H7 (cell line): ENCODE measurements at regions not wholly inside any gene's neighbourhood (a gene's known extent, or its start where the extent isn't known, plus 50 kb on each side); places are given as distances from the start of the nearest gene placed in this dataset.

Experiments used
- DNase-seq: peaks from one replicate; pipeline ENCODE4 v3.0.0; 2012
- H3K27me3 ChIP-seq: 2 replicates; pipeline ENCODE4 v1.6.0; 2011; ENCODE audit warnings: mild to moderate bottlenecking, low read length; ENCODE audit not compliant: control insufficient read depth, insufficient read depth
- H3K36me3 ChIP-seq: replicated peaks from 2 replicates; pipeline ENCODE4 v1.5.1; 2011; ENCODE audit warnings: low read length; ENCODE audit not compliant: control insufficient read depth, insufficient read depth
- H3K4me3 ChIP-seq: 2 replicates; pipeline ENCODE4 v1.5.1; 2011; ENCODE audit warnings: low read depth, mild to moderate bottlenecking, control low read depth, low read length, moderate library complexity; ENCODE audit not compliant: insufficient read depth

DNA sequence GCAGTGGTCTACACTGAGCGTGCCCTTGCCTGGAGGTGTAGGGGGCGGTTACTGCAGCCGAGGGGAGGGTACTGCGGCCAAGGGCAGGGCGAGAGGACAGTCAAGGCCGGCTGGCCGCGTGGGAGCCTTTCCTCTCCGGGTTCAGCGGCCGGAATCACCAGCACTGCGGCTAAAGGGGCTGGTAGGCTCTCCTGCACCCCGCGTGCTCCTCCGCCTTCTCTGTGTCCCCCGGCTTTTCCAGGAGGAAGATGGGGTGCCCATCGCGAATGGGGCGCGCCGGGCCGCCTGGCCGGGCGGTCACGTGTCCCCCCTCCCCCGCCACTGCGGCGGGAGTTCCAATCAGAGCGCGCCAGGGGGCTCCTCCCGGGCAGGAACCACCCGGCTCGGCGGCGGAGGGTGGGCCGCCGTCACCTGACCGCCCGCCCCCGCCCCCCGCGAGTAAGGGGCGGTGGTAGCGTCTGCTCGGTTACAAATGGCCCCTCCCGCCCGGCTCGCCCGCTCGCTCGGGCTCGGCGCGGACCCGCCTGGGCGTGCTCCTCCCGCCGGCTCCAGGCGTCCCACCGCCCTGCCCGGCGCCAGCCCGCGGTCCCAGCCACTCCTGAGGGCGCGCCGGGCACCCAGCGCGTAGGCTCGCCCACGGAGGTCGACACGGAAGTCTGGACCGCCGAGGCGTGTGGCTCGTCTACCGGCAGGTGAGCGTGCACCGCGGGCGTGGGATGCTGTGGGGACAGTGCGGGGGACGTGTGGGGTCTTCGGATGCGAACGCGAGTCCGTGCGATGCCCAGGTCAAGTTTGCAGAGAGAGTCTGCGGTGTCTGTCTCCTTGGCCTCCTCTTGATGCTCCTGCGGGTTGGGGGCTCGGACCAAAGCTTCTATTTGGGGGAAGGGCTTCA lies 242.6 kb upstream of the TOPAZ1 start:
- Histone ChIP-seq H3K27me3 (peaks cover 62% of the 10 kb centered on the region), H3K4me3 (peak overlapping the region; percentile 68), H3K36me3 (no peaks in the 10 kb centered on the region)
- peak; percentile 92 for DNase-seq

DNA sequence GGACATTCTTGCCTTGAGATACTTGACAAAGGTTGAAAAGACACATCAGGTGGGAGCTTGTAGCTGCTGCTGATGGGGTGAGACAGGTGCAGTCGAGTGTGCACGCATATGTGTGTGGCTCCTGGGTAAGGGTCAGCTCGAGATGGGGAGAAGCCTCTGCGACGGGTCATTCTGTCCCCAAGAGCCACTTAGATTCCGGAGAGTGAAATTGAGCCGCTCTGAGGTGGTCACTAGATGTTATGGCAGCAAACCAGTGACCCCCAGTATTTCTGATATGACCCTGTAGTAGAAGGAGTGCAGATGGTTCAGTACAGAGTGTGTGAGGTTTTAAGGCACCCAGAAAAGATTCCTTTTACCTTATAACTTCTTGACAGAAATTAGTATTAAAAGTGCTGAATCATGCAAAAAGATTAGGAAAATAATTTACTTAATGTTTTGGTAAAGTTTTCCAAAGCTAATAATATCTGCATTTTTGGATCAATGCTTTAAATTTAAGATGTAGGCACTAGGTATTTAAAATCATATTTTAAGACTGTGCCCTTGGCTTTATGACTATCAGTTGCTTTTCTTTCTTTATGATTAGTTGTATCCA lies 241.9 kb upstream of the TOPAZ1 start:
- DNase-seq, result no peak
- H3K27me3 ChIP-seq, result peaks cover 55% of the 10 kb centered on the region

DNA sequence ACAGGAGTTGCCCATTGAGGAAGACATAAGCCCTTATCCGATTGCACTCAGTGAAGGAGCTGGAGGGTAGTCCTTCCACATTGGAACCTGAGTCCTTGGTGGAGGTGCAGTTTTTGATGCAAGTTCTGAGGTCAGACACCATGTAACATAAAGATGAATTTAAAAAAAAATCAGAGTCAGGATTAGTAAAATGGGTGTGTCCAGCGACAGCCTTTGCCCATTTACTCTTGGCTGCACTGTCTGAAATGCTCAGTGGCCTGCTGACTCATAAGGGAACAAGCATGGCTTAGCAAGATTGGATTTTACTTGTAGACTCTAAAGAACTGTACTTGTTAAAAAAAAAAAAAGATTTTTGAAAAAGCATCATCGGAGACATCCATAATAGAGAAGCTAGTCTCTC lies 241.1 kb upstream of the TOPAZ1 start:
- no peak for DNase-seq
- H3K36me3 ChIP-seq, result no peaks in the 10 kb centered on the region
- peaks cover 47% of the 10 kb centered on the region for H3K27me3 ChIP-seq
- H3K4me3 ChIP-seq, result no peak overlapping the region

More for the DNA sequence above, 241.9 kb upstream of the TOPAZ1 start:
- Histone ChIP-seq H3K4me3 (peak overlapping the region; percentile 68), H3K36me3 (no peaks in the 10 kb centered on the region)

DNA sequence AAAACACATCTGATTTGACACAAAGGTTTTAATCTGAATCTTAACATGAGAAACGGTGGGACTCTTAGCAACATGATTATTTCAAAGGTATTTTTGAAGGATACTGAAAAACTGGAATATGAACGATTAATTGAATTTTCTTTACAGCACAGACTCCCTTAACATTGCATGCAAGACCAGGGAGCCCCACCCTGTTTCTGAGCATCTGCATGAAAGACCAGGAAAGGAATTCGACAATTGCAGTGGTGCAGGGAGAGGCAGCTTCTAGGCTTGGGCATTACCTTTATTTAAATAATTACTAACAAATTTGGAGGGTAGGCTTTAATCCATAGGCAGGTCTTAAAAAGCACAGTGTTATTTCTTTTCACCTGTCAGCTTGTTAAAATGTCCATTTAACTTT lies 240.6 kb upstream of the TOPAZ1 start:
- H3K36me3 ChIP-seq, result no peaks in the 10 kb centered on the region
- no peak for DNase-seq
- no peak overlapping the region for H3K4me3 ChIP-seq
- peaks cover 42% of the 10 kb centered on the region for H3K27me3 ChIP-seq

DNA sequence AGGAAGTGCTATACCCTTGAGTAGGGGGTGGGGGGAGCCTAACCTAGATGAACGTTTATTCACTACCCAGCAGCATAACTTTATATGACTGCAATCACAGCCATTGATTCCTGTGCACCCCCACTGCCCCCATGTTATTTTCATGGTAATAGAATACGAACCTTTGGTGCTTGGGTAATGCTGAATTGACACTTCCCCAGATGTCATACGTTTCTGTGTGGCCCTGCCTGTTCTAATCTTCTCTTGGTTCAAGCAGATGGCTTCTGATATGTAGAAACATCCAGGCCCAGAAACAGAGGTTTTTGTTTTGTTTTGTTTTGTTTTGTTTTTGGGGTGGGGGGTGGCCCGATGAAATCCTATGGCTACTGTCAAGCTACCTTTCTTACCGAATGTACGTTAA lies 237.9 kb upstream of the TOPAZ1 start:
- DNase-seq, result no peak
- no peak overlapping the region for H3K4me3 ChIP-seq
- H3K27me3 ChIP-seq, result peaks cover 15% of the 10 kb centered on the region
- H3K36me3 ChIP-seq, result no peaks in the 10 kb centered on the region

DNA sequence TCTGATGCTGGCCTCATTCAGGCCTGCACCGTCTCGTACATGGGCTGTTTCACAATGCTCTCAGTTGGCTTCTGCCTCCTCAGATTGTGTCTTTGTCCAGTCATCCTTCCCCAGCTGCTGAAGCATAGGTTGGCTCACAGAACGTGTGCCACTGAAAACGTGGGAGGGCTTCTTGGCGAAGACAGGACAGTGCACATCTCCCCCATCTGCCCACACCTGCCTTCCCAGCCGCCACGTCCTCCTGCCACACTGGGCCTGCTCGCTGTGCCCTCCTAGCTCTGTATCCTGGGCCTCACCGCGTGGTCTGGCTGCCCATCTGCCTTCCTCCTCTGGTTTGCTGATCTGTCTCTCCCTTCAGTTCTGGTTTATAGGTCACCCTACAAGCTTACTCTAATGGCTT lies 230.0 kb upstream of the TOPAZ1 start:
- H3K36me3 ChIP-seq, result no peaks in the 10 kb centered on the region
- DNase-seq, result no peak
- H3K4me3 ChIP-seq, result no peak overlapping the region
- H3K27me3 ChIP-seq, result no peaks in the 10 kb centered on the region

DNA sequence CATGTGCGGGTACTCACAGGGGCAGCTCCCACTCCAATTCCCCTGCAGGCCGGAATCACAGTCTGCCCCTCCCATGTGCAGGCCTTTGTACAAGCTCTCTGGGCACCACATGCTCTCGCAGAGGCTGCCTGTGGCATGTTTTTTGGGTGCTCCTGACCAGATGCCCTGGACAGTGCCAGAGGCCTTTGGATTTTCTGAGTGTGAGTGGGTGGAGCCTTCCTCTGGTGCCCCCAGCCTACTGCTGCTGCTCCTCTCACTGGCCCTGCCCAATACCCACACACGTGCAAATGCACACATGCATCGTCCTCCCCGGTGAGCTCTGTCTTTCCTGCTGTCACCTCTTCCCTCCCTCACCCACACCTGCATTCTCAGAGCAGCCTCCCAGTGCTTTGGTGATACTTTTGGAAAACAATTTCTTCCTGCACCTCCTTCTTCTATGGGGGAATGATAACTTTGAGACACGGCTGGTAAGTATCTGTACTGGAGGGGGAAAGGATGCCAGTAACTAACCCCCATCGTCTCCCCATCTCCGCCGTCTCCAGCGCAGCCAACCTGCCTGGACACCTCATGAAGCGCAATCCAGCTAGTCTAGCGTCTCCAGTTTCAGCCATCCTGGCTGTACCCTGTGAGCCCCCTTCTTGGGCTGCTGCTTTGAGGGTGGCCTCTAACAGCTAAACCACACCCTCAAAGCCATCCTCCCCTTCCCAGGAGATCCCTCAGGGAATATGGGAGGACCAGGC lies 229.4 kb upstream of the TOPAZ1 start:
- no peak for DNase-seq
- Histone ChIP-seq H3K27me3 (no peaks in the 10 kb centered on the region), H3K4me3 (no peak overlapping the region), H3K36me3 (no peaks in the 10 kb centered on the region)

DNA sequence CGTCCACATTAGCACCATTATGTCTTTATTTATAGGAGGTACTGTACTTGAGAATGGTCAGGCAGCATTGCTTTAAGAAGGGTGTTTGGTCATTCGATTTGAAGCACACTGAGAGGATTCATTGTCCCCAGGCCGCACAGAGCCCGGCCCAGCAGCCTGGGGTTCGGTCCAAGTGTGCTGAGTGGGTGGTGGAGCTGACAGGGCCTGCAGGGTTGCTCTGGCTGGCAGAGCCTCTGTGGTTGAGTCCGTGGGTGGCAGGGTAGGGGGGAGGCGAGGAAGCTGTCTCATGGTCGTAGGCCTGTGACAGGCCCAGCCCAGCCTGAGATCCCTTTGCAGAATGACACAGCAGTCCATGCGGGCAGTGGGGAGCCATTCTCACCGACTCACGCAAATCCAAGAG lies 227.7 kb upstream of the TOPAZ1 start:
- Histone ChIP-seq H3K27me3 (no peaks in the 10 kb centered on the region), H3K36me3 (no peaks in the 10 kb centered on the region), H3K4me3 (no peak overlapping the region)
- no peak for DNase-seq

DNA sequence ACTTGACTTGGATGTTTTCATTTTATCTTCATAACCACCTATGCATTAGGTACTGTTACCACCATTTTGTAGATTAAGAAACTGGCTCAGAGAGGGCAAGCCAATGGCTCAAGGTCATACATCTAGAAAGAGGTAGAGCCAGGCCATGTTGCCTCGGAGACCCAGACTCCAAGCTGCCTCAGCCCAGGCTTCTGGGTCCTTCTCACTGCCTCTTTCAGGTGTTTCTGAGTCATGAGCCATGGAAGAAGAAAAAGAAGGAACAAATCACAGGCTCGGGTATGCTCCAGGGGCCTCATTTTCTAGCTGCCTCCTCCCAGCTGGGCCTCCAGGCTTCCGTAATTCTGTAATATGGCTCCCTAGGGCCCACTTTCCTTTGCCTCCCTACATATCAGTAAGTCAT lies 226.5 kb upstream of the TOPAZ1 start:
- Histone ChIP-seq H3K36me3 (no peaks in the 10 kb centered on the region), H3K27me3 (no peaks in the 10 kb centered on the region), H3K4me3 (no peak overlapping the region)
- DNase-seq, result no peak

DNA sequence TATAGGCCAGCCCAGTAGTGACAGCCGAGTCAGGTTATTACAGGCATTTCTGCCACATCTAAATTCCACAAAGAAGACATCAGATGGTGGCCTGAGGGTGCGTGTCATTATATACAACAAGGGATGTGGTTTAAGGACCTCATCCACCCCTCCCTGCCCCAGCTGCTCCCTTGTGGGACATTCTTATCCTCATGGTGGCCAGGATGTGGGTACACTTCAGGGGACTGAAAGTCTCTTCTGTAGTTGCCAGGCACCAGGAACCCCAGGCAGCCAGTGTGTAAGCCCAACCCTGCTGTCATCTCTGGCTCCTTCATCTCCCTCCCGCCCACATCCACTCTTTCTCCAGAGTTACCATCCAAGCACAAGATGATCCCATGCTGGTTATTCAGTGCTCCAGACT lies 224.9 kb upstream of the TOPAZ1 start:
- DNase-seq, result no peak
- H3K36me3 ChIP-seq, result no peaks in the 10 kb centered on the region
- H3K27me3 ChIP-seq, result peaks cover 9% of the 10 kb centered on the region
- no peak overlapping the region for H3K4me3 ChIP-seq

DNA sequence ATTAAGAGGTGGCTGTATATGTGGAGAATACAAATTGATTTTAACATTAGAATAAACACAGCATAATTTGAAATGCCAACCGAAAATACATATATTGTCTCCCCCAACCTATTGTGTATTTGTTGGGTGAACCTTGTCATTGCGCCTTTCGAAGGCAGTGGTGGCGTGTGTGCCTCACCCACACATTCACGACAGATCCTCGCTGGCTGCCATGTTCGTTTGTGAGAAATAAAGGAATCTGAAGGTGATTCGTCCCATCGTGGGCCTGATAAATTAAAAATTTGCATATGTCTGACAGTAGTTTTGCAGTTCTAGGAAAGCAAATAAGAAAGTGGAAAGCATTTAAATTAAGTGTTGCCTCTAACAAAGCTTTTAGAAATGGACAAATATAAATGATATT lies 222.8 kb upstream of the TOPAZ1 start:
- no peak for DNase-seq
- Histone ChIP-seq H3K36me3 (no peaks in the 10 kb centered on the region), H3K4me3 (no peak overlapping the region), H3K27me3 (peaks cover 22% of the 10 kb centered on the region)

DNA sequence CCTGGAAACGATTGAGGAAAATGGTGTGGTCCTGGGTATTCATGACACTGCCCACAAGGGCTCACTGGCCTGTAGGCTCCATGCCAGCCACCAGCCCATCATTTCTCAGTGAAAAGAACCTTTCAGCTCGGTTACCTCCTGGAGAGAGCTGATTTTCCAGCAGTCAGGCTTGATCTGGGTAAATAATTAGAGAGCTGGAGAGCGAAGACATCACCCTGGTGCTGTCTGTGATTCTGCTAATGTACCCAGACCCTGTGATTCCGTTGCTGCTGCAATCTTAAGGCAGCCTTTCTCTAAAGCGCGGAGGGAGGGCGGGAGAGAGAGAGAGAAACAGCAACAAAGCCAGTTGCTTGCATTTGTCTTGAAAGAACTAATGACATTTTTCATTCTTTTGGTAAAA lies 221.9 kb upstream of the TOPAZ1 start:
- H3K36me3 ChIP-seq, result no peaks in the 10 kb centered on the region
- no peak overlapping the region for H3K4me3 ChIP-seq
- DNase-seq, result peak; percentile 54
- peaks cover 22% of the 10 kb centered on the region for H3K27me3 ChIP-seq

DNA sequence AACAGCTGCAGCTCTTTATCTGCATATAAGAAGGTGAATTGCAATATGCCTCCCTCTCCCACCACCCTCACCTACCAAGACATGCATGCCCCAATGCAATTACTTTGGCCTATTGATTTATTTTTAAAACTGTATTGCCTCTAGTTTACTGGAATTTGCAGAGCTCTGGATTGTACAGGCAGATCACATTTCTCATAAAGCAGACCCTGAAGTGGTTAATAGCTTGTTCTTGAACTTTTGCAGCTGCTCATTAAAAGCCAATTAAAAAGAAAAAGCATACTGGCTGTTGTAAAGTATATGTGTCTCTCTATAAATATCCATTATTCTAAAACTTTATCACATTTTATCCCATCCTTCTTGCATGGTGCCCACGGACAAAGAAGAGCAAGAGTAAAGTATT lies 221.5 kb upstream of the TOPAZ1 start:
- Histone ChIP-seq H3K36me3 (no peaks in the 10 kb centered on the region), H3K27me3 (peaks cover 22% of the 10 kb centered on the region), H3K4me3 (no peak overlapping the region)
- no peak for DNase-seq

DNA sequence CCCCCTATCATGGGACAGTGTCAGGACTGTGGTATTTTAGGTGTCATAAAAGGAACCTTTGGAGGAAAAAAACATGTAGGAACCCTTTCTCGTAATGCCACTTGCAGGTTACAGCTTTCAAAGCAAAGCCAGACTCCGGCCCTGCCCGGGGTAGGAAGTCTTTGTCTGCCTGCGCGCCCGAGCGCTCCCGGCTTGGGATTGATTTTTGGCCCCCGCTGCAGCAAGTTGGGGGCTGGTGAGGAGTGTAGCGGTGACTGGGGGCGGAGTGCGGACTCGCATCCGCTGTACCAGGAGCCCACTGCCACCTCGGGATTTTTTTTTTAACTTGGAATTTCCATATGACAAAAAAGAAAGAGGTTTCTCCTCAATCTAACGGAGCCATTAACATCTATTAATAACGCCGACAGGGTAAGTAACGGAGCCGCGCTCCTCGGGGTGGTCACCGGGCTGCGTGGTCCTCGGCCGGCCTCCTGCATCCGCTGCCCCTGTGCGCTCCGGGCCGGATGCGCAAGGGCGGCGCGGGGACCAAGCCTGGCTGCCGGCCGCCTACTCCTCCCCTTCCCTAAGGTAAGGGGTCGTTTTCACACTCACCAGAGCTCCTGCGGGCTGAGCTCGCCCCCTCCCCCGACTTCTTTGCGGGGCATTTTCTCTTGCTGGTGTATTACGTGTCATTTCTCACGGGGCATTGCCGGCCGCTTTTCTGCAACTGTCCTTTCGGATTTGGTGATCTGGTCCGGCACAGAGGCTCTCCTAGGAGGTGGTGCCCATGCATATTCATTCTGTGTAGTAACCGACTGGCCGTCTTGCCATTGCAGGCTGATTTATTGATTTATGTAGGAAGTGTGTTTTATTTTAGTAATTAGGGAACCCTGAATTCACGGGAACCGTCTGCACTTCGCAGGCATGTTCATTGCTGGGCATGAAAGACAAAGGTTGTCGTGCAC lies 219.8 kb upstream of the TOPAZ1 start:
- Histone ChIP-seq H3K36me3 (no peaks in the 10 kb centered on the region), H3K4me3 (peak overlapping the region; percentile 34), H3K27me3 (peaks cover 22% of the 10 kb centered on the region)
- peak; percentile 74 for DNase-seq
